GM19025 (cell line): ENCODE measurements at regions not wholly inside any gene's neighbourhood (a gene's known extent, or its start where the extent isn't known, plus 50 kb on each side); places are given as distances from the start of the nearest gene placed in this dataset.

Source experiments
- ATAC-seq: cut with Tn5 transposase; IDR thresholded peaks from one replicate; pipeline ENCODE4 v1.9.1; 2021; ENCODE audit warnings: mild to moderate bottlenecking, low read depth, moderate library complexity; ENCODE audit not compliant: unreplicated experiment

DNA sequence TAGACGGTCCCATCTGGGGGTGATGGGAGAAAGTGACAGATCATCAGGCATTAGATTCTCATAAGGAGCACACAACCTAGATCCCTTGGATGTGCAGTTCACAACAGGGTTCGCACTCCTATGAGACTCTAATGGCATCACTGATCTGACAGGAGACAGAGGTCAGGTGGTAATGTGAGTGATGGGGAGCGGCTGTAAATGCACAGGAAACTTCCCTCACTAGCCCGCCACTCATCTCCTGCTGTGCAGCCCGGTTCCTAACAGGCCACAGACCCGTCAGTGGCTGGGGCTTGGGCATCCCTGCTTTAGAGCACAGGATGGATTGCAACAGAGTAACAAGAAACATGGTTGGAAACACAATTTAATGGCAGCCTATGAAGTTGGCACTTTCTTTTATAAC lies 172.6 kb upstream of the VCX3A start:
- ATAC-seq = no peak

DNA sequence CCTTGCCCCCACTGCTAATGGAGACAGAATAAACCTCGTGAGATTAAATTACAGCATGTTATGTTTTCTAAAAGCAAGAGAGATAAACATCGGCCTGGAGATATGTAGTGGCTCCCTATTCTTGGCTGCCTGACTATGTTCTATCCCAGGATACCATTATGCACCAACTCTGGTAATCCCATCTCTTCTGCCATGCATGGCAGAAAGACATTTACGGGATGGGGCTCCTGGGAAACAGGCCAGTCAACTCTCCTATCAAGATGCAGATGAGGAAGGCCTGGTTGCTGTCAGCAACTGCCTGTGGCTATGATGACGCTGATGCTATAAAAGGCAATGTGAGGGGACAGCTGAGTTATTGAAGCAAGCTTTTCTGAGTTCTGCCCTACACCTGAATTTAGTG lies 166.2 kb upstream of the VCX3A start:
- no peak for ATAC-seq

DNA sequence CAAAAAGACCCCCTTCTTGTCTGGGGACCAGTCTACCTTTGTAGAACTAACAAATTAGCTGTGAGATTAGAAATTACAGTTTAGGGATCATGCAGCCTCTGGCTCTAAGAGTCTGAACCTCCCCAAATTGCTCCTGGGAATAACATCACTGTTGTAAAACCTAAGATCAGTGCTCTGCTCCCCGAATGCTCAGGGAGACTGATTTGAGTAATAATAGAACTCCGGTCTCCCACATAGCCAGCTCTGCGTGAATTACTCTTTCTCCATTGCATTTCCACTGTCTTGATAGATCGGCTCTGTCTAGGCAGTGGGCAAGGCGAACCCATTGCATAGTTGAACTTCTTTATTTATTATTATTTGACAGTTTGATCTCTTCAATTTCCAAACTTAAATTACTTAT lies 160.8 kb upstream of the VCX3A start:
- ATAC-seq = no peak

DNA sequence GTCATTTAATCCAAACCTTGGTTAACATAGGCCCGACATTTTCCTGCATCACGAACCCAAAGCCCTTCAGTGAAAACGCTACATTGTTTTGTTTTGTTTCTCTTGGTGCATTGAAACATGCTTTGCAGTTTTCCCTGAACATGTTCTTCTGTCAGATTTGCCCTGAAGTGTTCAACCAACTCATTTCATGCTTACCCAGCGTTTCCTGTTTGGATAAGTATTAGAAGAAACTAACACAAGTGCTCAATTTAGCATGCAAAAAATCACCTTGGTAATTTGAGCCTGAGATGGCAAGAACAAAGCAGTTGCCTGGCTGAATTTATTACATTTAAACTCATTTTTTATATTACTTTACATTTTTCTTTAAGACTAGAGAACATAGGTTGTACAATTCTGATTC lies 160.1 kb upstream of the VCX3A start:
- no peak for ATAC-seq

DNA sequence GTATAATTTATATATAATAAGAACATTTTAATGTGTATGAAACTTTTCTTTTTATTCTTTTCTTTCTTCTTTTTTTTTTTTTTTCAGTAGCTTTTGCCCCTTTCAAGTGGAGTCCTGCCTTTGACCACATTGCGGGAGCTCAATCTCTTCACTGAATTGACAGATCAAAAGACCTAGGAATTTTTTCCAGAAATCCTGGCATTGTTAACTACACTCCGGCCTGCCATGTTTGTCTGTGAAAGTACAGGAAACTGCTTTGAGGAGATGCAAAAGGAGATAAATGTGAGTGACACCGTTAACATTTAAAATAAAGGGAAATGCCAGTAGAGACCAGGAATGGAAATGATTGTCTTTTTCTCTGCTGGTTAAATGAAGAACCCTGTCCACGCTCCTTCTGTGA lies 159.3 kb upstream of the VCX3A start:
- ATAC-seq = no peak

DNA sequence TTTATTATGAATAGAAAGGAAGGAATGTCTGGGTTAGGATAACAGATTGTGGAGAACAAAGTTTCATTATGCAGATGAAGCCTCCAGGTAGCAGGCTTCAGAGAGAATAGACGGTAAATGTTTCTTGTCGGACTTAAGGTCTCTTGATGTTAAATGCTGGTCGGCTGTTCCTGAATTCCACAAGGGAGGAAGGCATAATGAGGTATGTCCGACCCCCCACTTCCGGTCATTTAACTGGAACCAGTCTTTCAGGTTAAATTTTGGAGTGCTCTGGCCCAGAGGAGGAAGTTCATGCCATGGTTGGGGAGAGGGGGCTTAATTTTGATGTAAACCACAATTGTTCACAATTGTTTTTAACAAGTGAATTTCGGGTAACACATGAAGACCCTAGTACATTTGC lies 158.1 kb upstream of the VCX3A start:
- no peak for ATAC-seq

DNA sequence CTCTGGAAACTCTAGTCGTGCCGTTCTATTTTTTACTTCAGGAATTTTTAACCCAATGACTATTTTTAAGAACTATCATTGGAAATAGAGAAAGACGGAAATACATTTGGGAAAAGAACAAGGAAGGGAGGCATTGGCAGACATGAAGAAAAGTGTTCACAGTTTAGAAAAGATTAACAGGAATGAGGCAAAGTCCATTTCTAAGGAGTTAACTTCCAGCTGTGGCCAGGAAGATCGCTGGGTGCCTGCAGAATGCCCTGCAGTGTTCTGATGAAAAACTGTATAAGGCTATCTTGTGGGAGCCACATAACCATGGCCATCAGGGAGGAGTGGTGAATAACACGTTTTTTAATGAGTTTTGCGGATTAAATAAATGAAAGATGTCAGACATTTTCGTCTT lies 150.6 kb upstream of the VCX3A start:
- no peak for ATAC-seq

DNA sequence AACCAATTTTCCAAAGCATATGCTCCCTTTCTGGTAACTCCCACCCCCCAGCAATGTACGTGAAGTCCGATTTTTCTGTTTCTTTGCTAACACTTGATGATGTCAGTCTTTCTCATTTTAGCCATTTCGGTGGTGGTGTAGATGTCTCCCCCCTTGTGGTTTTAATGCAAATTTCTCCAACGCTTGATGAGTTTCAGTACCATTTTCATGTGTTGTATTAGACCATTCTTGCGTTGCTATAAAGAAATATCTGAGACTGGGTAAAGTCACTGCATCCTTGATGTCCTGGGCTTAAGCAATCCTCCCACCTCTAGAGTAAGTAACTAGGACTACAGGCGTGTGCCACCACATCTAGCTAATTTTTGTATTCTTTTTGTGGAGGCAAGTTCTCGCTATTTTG lies 148.4 kb upstream of the VCX3A start:
- no peak for ATAC-seq

DNA sequence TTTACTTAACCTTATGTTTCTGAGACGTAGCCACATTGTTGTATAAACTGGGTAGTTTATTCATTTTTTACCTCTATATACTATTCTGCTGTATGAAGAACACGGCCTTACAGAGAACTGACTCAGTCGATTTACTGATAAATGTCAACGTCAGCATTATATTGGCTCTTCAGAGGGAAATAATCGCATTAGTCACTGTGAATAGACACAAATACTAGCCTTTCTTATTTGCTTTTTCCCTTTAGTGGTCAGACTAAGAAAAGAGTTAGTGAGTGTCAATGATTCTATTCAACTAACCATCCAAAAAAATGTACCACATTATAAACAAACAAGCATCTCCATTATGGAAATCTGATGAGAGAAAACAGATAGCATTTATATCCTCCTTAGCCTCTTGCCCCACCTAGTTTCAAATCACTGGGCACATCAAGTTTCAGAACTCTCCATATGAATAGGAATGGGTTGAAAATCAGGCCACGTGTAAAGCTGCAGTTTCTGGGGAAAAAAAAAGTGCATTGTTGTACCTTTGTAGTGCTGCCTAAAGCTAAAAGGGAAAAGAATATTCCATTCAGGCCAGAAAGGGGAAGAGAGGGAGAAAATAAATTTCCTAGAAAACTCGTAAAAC lies 146.7 kb upstream of the VCX3A start:
- no peak for ATAC-seq

DNA sequence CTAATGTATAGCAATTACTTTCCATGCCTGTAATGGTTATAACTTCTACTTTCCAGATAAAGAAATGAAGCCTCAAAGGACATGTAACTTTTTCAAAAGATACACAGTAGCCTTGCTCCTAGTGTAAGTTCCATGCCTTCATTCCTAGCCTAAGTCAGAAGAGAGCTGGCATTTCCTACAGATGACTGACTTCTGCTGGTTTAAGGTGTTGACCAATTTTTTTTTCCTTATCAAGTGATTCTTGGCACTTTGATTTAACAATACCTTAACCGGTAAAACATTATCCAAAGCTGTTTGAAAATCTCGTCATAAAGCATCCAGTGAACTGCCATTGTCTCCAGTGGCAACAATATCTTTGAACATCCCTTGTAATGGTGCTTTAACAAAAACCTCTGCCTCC lies 145.1 kb upstream of the VCX3A start:
- no peak for ATAC-seq

DNA sequence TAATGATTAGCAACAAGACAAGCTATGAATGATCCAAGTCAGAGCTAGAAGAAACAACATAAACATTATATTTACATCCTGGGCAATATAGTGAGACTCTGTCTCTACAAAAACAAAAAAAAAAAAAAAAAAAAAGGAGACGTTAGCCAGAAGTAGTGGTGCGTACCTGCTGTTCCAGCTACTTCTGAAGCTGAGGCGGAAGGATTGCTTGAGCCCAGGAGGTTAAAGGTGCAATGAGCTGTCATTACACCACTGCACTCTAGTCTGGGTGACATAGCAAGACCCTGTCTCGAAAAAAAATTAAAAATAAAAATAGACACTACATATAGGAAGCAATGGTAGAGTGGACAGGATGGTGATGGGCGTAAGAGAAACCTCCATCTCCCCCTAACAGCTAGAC lies 144.6 kb upstream of the VCX3A start:
- no peak for ATAC-seq

DNA sequence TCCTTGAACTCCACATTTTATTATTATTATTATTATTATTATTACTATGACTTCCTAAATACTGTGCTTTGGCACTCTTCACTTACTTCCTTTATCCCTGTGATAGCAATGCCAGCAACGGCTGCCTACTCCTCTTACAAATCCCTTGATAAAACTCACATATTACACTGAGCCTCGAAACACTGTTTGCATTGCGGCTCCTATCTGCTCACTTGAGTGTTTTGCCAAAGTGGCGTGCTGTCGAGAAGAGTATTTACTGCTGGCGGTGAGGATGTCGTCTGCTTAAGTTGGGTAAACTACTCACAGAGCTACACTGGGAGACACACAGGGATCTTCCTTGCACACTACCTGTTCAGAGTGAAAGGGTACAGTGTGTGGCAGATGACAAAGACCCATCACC lies 143.4 kb upstream of the VCX3A start:
- no peak for ATAC-seq

DNA sequence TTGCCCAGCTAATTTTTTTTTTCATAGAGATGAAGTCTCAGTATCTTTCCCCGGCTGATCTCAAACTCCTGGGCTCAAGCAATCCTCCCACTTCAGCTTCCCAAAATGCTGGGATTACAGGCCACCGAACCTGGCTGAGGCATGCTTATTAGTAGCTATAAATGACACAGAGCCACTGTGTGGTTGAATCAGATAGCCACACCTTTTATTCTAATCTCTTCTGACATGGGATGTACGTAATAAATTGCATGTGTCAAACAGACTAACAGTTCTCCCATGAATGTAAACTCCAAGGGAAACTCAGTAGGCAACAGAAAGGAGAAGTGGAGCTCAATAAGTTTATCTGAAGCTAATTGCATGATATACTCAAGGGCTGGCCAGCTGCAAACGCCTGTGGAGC lies 139.8 kb upstream of the VCX3A start:
- no peak for ATAC-seq

DNA sequence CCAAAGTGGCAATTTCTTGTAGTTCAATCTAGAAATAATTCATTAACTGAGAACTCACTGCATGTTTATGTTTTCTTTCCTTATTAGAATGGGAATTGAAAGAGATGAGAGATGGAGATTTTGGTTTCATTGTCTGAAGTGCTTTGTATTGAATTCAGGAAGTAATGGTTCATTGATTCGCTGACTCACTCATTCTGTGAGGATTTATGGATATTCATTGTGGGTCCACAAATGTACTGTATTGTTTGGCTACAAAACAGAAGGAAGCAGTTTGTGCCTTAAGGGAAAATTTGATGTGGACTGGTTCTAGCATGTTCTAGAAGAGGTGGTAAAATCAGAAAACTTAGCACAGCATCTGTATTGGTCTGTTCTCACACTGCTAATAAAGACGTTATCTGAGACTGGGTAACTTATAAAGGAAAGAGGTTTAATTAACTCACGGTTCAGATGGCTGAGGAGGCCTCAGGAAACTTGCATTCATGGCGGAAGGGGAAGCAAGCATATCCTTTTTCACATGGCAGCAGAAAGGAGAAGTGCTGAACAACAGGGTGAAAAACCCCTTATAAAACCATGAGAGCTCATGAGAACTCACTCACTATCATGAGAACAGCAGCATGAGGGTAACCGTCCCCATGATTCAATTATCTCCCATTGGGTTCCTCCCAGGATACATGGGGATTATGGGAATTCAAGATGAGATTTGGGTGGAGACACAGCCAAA lies 132.3 kb upstream of the VCX3A start:
- ATAC-seq = no peak

DNA sequence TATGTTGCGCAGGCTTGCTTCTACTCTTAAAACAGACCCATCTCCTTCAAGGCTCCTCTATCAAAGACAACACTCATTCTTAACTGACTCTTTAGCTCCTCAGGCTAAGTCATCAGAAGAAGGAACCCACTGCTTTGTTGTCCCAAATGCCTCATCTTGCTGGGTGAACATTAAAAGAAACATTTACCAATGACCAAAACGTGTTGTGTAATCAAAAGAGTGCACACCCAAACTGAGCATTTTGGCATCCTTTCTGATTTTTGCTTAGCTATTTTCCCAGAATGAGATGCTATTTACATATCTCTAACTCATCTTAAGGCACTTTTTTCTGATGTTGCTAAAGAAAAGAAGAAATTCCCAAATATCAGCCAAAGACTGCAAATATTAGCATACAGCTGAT lies 131.7 kb upstream of the VCX3A start:
- no peak for ATAC-seq

DNA sequence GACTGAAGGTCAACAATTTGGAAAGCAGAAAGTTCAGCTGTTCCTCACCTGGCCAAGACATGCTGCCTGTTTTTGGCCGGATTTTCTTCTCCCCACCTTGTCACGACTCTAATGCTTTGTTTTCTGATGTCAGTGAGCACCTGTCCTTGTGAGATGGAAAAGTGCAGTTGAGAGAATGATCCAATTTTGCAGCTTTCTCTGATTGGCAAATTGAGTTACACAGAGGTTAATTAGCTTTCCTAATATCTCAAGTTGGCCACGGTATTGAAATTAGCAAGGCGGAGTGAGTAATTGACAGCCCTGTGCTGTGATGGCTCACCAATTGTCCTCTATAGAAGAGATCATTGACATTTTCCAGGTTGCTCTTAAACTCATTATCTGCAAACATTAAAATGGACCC lies 126.8 kb upstream of the VCX3A start:
- ATAC-seq = no peak

DNA sequence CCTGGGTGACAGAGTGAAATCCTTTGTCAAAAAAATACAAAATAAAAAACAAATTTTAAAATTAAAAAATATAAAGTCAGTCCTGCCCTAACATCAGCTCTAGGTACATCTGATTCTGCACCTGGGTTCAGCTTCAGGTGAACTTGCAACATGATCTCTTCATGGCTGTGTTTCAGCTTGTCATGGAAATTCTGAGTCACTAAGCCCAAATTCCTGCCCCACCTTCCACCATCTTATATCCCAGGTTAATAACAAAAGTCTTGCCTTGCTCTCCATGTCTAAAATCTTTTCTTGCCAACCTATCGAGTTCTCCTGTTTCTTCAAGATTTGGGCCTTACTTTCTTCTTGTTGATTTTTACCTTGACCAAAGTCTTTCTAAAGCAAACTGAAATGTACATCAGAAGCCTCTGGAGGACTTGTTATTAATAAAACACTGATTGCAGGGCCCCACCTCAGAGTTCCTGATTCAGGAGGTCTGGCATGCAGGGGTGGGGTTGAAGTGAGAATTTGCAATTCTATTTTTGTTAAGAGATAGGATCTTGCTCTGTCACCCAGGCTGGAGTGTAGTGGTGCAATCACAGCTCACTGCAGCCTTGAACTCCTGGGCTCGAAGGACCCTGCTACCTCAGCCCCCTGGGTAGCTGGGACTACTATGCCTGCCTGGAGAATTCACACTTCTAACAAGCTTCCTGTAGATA lies 125.8 kb upstream of the VCX3A start:
- no peak for ATAC-seq

DNA sequence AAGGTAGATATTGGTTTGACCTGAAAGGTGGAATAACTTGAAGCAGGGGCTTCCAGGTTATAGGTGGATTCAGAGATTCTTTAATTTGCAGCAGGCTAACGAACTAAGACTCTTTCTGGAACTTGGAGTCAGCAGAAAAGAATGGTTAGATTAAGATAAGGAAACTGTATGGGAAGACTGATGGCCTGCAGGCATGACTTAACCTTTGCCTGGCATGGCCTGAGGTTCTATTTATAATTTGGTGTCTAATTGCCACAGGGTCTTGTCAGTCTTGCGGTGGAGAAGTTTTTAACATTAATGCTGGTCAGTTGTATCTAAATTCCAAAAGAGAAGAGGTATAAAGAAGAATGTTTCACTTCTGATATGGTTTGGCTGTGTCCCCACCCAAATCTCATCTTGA lies 110.3 kb upstream of the VCX3A start:
- no peak for ATAC-seq

DNA sequence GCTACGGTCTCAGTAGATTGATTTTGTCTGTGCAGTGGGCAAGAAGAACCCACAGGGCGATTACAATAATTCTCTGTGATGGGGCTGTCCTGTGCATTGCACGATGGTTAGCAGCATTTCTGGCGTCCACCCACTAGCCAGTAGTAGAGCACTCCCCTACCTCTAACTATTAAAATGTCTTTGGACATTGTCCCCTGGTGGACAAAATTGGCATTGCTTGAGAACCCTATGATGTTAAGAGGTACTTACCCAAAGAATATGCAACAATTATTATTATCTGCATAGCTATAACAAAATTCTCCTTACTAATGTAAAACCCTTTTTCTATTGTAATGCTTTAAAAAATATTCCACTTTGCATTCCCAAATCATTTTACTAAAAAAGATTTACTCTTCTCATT lies 109.5 kb upstream of the VCX3A start:
- no peak for ATAC-seq

DNA sequence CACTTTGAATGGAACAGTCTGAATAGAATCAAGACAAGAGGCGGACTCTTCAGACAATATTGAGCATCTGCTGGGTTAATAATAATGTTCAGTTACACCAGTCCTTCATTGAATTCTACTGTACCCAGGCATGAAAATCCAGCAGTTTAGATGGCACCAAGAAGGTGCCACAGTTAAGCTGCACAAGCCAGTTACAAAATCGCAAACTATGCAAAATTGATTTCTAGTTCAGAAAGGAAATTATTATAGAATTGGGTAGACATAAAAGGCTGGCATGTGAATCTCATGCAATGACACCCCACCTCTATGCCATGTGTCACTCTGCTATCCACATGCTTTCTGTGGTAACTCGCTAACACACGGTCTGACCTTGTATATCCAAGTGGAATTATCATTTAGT lies 105.8 kb upstream of the VCX3A start:
- ATAC-seq = no peak

DNA sequence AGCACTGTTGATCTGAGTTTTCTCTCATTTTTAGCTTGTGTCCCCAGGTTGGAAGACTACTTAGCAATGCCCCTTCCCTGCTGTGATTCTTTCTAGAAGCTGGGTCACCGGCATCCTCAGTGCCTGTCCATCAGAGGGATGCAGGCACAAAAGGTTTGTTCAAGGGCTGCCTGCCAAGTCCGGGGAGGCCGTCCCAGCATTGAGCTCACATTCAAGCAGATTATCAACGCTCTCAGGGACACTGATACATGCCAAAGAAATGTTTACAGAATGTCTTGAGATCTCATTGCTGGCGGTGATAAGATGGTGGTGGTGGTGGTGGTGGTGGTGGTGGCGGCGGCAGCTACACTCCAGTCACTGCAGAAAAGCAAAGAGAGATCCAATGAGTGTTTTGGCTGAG lies 79.6 kb upstream of the VCX3A start:
- ATAC-seq = no peak

DNA sequence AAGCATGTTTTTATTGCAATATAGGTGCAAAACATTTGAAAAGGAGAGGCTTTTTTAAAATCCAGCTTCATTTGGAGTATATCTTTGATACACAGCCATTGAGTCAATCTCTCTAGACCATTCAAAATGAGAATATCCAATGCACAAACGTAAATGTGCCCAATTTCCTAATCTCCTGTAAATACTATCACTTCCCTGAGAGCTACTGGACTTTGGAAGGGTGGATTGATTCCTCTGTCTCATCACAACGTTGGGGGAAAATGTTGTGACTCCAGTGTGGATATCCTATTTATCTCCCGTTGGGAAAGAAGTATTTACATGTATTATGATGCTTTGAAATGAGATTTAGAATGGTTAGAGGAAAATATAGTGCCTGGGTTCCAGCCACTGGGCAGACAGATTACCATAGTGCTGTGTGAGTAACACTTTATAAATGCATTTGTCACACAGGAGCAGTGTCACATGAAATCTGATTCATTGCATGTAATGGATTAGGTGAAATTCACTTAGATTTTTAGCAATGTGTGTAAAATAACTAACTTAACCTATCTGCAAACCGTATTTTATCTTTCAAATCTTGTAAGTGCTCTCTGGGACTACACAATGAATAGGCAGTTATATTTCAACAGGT lies 64.4 kb upstream of the VCX3A start:
- no peak for ATAC-seq
